MCF 10A (cell line): ENCODE measurements at regions not wholly inside any gene's neighbourhood (a gene's known extent, or its start where the extent isn't known, plus 50 kb on each side); places are given as distances from the start of the nearest gene placed in this dataset.

Experiments used
- BruUV-seq: library from RNA; stranded (reverse); fragments of 400-500 nt; replicated peaks from 2 replicates; lab custom pipeline; 2021; lab: Mats Ljungman, UMichigan
- CTCF ChIA-PET: fragments of 300-600 bp; sonication (Branson Sonifier 250); formaldehyde crosslinking; extraction: SDS; loops from one replicate; lab custom pipeline; 2021; ENCODE audit warnings: antibody characterized with exemption, inconsistent platforms; lab: Yijun Ruan, JAX
- POLR2A ChIA-PET: fragments of 300-600, 350-650 bp; sonication (Branson Sonifier 250); formaldehyde crosslinking; extraction: SDS; loops from one replicate; lab custom pipeline; 2020; ENCODE audit warnings: antibody characterized with exemption, inconsistent platforms; lab: Yijun Ruan, JAX
- DNase-seq: peaks from one replicate; pipeline ENCODE4 v3.0.0-alpha.2; 2018; ENCODE audit not compliant: unreplicated experiment
- H3K27ac Mint-ChIP-seq: one replicate; pipeline ENCODE4 v1.8.0; 2022; ENCODE audit warnings: mild to moderate bottlenecking, low read depth, mixed read lengths; ENCODE audit not compliant: unreplicated experiment
- H3K27me3 Mint-ChIP-seq: one replicate; pipeline ENCODE4 v1.8.0; 2022; ENCODE audit warnings: mixed read lengths; ENCODE audit not compliant: insufficient read depth, unreplicated experiment
- H3K36me3 Mint-ChIP-seq: one replicate; pipeline ENCODE4 v1.8.0; 2022; ENCODE audit warnings: mild to moderate bottlenecking, moderate library complexity, mixed read lengths; ENCODE audit not compliant: insufficient read depth, unreplicated experiment
- H3K4me1 Mint-ChIP-seq: one replicate; pipeline ENCODE4 v1.8.0; 2022; ENCODE audit warnings: mixed read lengths; ENCODE audit not compliant: insufficient read depth, unreplicated experiment
- H3K4me3 Mint-ChIP-seq: one replicate; pipeline ENCODE4 v1.8.0; 2022; ENCODE audit warnings: mild to moderate bottlenecking, moderate library complexity, mixed read lengths; ENCODE audit not compliant: unreplicated experiment
- H3K9me3 Mint-ChIP-seq: one replicate; pipeline ENCODE4 v1.8.0; 2022; ENCODE audit warnings: mixed read lengths; ENCODE audit not compliant: unreplicated experiment
- CTCF ChIP-seq: fragments of 200-600 bp; IDR thresholded peaks from one replicate; pipeline ENCODE4 v1.8.0; 2022; ENCODE audit warnings: antibody characterized with exemption, mild to moderate bottlenecking; ENCODE audit not compliant: unreplicated experiment
- intact Hi-C: fragments of 100-400 bp; cut with micrococcal nuclease; formaldehyde crosslinking; loops from 2 replicates; pipeline ENCODE4 v1.14.1; 2022

- ChIA-PET CTCF (interaction anchor here (0.6 kb wide), 1 partner anchor 42 kb away, joined by 3 read pairs; no protein-coding TSS in a partner anchor), POLR2A (no interaction called here)
- H3K4me1 Mint-ChIP-seq, result no peaks in the 10 kb centered on the region
- no peak for DNase-seq
- intact Hi-C loops, result no loop called here
- no peak overlapping the region for H3K27ac Mint-ChIP-seq
- no peak overlapping the region for H3K4me3 Mint-ChIP-seq
- no TSS peak for BruUV-seq
- H3K9me3 Mint-ChIP-seq, result no peaks in the 10 kb centered on the region
- H3K36me3 Mint-ChIP-seq, result no peaks in the 10 kb centered on the region
- TF ChIP-seq CTCF, result no peak
- no peaks in the 10 kb centered on the region for H3K27me3 Mint-ChIP-seq
Observed at GRCh38 chr3:25967385-25967784, 177.5 kb downstream of the OXSM start.

GRCh38 chr3:25971736-25972135, 181.8 kb downstream of the OXSM start:
- H3K9me3 Mint-ChIP-seq, result no peaks in the 10 kb centered on the region
- no peaks in the 10 kb centered on the region for H3K36me3 Mint-ChIP-seq
- TF ChIP-seq CTCF, result no peak
- no peak overlapping the region for H3K27ac Mint-ChIP-seq
- ChIA-PET CTCF (interaction anchor here (1.0 kb wide), 1 partner anchor 9 kb away, joined by 4 read pairs; no protein-coding TSS in a partner anchor), POLR2A (interaction anchor here (0.5 kb wide), 1 partner anchor 974 kb away, joined by 3 read pairs; no protein-coding TSS in a partner anchor)
- no TSS peak for BruUV-seq
- no peak for DNase-seq
- H3K4me3 Mint-ChIP-seq, result no peak overlapping the region
- H3K4me1 Mint-ChIP-seq, result no peaks in the 10 kb centered on the region
- no peaks in the 10 kb centered on the region for H3K27me3 Mint-ChIP-seq
- intact Hi-C loops, result no loop called here

GRCh38 chr3:25973122-25973521, 183.2 kb downstream of the OXSM start:
- Mint-ChIP-seq H3K4me1 (no peaks in the 10 kb centered on the region), H3K27me3 (no peaks in the 10 kb centered on the region), H3K4me3 (no peak overlapping the region), H3K27ac (no peak overlapping the region), H3K36me3 (no peaks in the 10 kb centered on the region), H3K9me3 (no peaks in the 10 kb centered on the region)
- ChIA-PET CTCF (interaction anchor here (0.7 kb wide), 1 partner anchor 616 kb away, joined by 4 read pairs; no protein-coding TSS in a partner anchor), POLR2A (no interaction called here)
- no peak for TF ChIP-seq CTCF
- no TSS peak for BruUV-seq
- intact Hi-C loops, result no loop called here
- DNase-seq, result no peak

GRCh38 chr3:25982756-25983155, 192.9 kb downstream of the OXSM start:
- CTCF ChIA-PET, result interaction anchor here (0.8 to 2.5 kb wide), 4 partner anchors 9 to 135 kb away, joined by 3 to 10 read pairs (median 4); no protein-coding TSS in a partner anchor
- Mint-ChIP-seq H3K27me3 (no peaks in the 10 kb centered on the region), H3K4me3 (no peak overlapping the region), H3K36me3 (no peaks in the 10 kb centered on the region), H3K9me3 (no peaks in the 10 kb centered on the region), H3K4me1 (no peaks in the 10 kb centered on the region), H3K27ac (no peak overlapping the region)
- POLR2A ChIA-PET, result interaction anchor here (0.8 kb wide), 1 partner anchor 9 kb away, joined by 3 read pairs; no protein-coding TSS in a partner anchor
- no TSS peak for BruUV-seq
- DNase-seq, result no peak
- no peak for TF ChIP-seq CTCF
- intact Hi-C loops, result no loop called here
